Type B pancreatic cell (in vitro differentiated cells): ENCODE measurements at regions not wholly inside any gene's neighbourhood (a gene's known extent, or its start where the extent isn't known, plus 50 kb on each side); places are given as distances from the start of the nearest gene placed in this dataset.

ENCODE experiments used
- DNase-seq: peaks from one replicate; pipeline ENCODE4 v3.0.0; 2021; ENCODE audit warnings: mixed read lengths; ENCODE audit not compliant: unreplicated experiment; ENCODE audit errors: extremely low spot score
- H3K27ac Mint-ChIP-seq: 2 replicates; pipeline ENCODE4 v1.8.0; 2021; ENCODE audit warnings: mild to moderate bottlenecking, mixed read lengths
- H3K27me3 Mint-ChIP-seq: 2 replicates; pipeline ENCODE4 v1.8.0; 2021; ENCODE audit warnings: mixed read lengths
- H3K36me3 Mint-ChIP-seq: 2 replicates; pipeline ENCODE4 v1.8.0; 2021; ENCODE audit warnings: mixed read lengths
- H3K4me1 Mint-ChIP-seq: one replicate; pipeline ENCODE4 v1.8.0; 2021; ENCODE audit warnings: mixed read lengths; ENCODE audit not compliant: unreplicated experiment
- H3K4me3 Mint-ChIP-seq: 2 replicates; pipeline ENCODE4 v1.8.0; 2021; ENCODE audit warnings: mild to moderate bottlenecking, mixed read lengths
- H3K9me3 Mint-ChIP-seq: 2 replicates; pipeline ENCODE4 v1.8.0; 2021; ENCODE audit warnings: mixed read lengths
- TF ChIP-seq, protein P1 (sequence below): fragments of 200-600 bp; sonication (generic); conservative IDR thresholded peaks from 2 replicates; pipeline ENCODE4 v1.5.0; 2021; ENCODE audit warnings: antibody characterized with exemption, mild to moderate bottlenecking

GRCh38 chr5:106094204-106094607 is 1576.5 kb downstream of the EFNA5 start:
- TF ChIP-seq, protein P1, sequence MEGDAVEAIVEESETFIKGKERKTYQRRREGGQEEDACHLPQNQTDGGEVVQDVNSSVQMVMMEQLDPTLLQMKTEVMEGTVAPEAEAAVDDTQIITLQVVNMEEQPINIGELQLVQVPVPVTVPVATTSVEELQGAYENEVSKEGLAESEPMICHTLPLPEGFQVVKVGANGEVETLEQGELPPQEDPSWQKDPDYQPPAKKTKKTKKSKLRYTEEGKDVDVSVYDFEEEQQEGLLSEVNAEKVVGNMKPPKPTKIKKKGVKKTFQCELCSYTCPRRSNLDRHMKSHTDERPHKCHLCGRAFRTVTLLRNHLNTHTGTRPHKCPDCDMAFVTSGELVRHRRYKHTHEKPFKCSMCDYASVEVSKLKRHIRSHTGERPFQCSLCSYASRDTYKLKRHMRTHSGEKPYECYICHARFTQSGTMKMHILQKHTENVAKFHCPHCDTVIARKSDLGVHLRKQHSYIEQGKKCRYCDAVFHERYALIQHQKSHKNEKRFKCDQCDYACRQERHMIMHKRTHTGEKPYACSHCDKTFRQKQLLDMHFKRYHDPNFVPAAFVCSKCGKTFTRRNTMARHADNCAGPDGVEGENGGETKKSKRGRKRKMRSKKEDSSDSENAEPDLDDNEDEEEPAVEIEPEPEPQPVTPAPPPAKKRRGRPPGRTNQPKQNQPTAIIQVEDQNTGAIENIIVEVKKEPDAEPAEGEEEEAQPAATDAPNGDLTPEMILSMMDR: no peak
- Mint-ChIP-seq H3K9me3 (peaks cover 4% of the 10 kb centered on the region), H3K4me1 (peaks cover 4% of the 10 kb centered on the region), H3K27me3 (no peaks in the 10 kb centered on the region), H3K27ac (no peak overlapping the region), H3K36me3 (no peaks in the 10 kb centered on the region), H3K4me3 (no peak overlapping the region)
- no peak for DNase-seq

DNA sequence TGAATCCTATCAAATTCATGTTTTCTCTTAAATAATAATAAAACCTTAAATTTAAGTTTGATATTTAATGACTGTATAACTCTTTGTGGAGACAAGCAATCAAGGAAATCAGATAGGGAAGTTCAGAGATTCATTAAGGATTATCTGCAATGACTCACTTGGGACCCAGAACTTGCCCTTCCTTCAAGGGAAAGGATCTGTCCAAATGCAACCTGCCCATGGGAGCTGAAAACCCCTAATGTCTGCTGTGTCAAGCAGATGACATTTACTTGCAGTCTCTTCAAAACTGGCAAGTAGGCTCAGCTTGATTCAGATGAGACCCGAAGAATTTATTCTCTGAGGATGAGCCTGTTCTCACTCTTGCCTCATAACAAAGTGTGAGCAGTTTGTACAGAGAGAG is 1577.6 kb downstream of the EFNA5 start:
- Mint-ChIP-seq H3K4me1 (peaks cover 4% of the 10 kb centered on the region), H3K9me3 (peaks cover 4% of the 10 kb centered on the region), H3K4me3 (no peak overlapping the region), H3K27me3 (no peaks in the 10 kb centered on the region), H3K27ac (no peak overlapping the region), H3K36me3 (no peaks in the 10 kb centered on the region)
- DNase-seq: no peak
- TF ChIP-seq, protein P1: no peak

DNA sequence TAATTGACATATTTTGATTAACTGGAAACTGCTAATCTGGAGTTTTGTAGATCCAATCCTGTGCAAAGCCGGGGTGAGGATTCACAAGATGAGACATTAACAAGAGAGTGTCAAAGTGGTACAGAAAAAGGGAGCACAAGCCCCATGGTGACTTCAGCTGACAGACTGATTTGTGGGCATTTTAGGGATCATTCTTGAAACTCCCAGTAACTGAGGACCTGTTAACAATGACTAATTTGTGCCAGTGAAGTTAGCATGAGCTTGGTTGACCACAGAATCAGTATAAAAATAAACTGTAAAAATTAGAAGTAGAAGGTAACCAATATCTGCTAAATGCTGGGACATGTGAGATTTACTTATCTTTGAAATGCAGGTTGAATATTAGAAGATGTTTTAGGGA is 1578.3 kb downstream of the EFNA5 start:
- Mint-ChIP-seq H3K36me3 (no peaks in the 10 kb centered on the region), H3K27ac (no peak overlapping the region)
- no peak for DNase-seq

GRCh38 chr5:106089073-106089472 is 1581.7 kb downstream of the EFNA5 start:
- no peaks in the 10 kb centered on the region for H3K27me3 Mint-ChIP-seq
- no peaks in the 10 kb centered on the region for H3K36me3 Mint-ChIP-seq
- TF ChIP-seq, protein P1: no peak
- peaks cover 4% of the 10 kb centered on the region for H3K4me1 Mint-ChIP-seq
- H3K4me3 Mint-ChIP-seq: no peak overlapping the region
- no peak overlapping the region for H3K27ac Mint-ChIP-seq
- no peaks in the 10 kb centered on the region for H3K9me3 Mint-ChIP-seq
- DNase-seq: no peak

More for the DNA sequence above, 1578.3 kb downstream of the EFNA5 start:
- H3K9me3 Mint-ChIP-seq: peaks cover 4% of the 10 kb centered on the region
- peaks cover 4% of the 10 kb centered on the region for H3K4me1 Mint-ChIP-seq
- H3K27me3 Mint-ChIP-seq: no peaks in the 10 kb centered on the region
- TF ChIP-seq, protein P1: no peak
- no peak overlapping the region for H3K4me3 Mint-ChIP-seq

GRCh38 chr5:106088462-106088861 is 1582.3 kb downstream of the EFNA5 start:
- Mint-ChIP-seq H3K27me3 (no peaks in the 10 kb centered on the region), H3K4me3 (no peak overlapping the region), H3K9me3 (no peaks in the 10 kb centered on the region), H3K4me1 (peaks cover 4% of the 10 kb centered on the region), H3K36me3 (no peaks in the 10 kb centered on the region), H3K27ac (no peak overlapping the region)
- TF ChIP-seq, protein P1: no peak
- no peak for DNase-seq

GRCh38 chr5:106086352-106086751 is 1584.4 kb downstream of the EFNA5 start:
- H3K27ac Mint-ChIP-seq: no peak overlapping the region
- TF ChIP-seq, protein P1: no peak
- no peak overlapping the region for H3K4me3 Mint-ChIP-seq
- no peaks in the 10 kb centered on the region for H3K9me3 Mint-ChIP-seq
- no peak for DNase-seq
- peaks cover 4% of the 10 kb centered on the region for H3K4me1 Mint-ChIP-seq
- no peaks in the 10 kb centered on the region for H3K27me3 Mint-ChIP-seq
- H3K36me3 Mint-ChIP-seq: no peaks in the 10 kb centered on the region
